ENCODE measurements at regions not wholly inside any gene's neighbourhood (a gene's known extent, or its start where the extent isn't known, plus 50 kb on each side); places are given as distances from the start of the nearest gene placed in this dataset.
"Not testable (repeated sequence)": the region's sequence is repeated elsewhere in the genome, so short reads cannot be mapped to it uniquely, and the experiment has no call there.

DNA sequence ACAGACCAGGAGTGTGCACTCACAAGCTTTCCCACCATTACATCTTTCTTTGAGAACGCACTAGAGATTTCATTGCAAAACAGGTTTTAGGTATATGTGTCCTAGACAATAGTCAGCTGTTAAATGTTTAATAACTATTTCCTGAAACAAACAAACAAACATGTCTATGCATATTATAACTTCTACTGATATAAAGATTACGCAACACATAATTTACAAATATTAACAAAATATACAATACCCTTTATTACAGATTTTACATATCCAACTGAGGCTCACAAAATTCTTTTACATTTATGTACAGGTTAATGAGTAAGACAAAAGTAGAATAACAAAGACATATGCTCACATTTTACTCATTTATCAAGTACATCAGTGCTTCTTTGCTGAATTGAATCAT is 1554.0 kb upstream of the PCDH10 start:
- DNase-seq: no peak

DNA sequence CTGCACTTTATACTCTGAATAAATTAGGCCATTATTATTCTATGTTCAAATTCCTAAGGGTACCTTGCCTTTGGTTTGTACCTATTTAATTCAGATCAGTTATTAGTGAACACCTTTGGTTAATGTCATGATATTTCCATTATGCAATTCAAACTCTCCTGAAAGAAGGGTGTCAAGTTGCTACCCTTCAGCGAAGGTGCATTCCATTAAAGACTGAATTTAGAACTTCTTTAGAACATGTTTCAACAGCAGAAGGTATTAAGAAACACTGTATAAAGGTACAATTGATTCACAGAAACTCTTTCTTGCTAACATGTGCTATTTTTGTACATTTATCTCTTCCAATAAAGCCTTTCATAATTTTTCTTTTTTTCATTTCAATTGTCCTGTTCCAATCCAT is 1545.4 kb upstream of the PCDH10 start:
- DNase-seq: no peak

DNA sequence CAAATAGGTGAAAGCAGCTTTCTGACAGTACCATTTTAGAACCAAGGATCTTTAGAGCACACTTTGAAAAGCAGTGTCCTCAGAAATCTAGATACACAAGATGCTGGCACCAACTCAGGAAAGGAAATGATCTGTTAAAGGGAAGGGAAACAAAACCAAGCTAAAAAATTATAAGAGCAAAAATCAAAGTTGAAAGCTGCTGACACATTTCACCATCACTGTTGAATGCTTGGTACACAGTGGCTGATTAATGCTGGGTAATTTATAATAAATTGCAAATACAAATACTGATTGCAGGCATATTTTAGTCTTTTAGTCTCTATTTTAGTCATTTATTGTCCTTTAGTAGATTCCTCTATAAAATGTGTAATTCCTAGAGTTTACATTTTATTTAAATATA is 1540.1 kb upstream of the PCDH10 start:
- no peak for DNase-seq

DNA sequence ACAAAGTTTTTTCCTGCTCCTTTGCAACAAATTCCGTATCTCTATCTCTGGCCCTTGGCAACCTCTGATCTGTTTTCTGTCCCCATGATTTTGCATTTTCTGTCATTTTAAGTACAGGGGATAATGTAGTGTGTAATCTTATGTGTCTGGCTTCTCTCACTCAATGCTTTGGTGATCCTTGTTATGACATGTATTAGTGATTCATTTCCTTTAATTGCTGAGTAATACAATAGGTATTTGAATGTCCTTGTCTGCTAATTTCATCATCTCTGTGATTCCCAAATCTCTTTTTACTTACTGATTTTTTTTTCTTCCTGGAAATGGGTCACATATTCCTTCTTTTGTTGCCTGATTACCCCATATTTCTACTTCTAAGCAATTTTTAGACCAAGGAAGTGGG is 1538.6 kb upstream of the PCDH10 start:
- DNase-seq: not testable (repeated sequence)

DNA sequence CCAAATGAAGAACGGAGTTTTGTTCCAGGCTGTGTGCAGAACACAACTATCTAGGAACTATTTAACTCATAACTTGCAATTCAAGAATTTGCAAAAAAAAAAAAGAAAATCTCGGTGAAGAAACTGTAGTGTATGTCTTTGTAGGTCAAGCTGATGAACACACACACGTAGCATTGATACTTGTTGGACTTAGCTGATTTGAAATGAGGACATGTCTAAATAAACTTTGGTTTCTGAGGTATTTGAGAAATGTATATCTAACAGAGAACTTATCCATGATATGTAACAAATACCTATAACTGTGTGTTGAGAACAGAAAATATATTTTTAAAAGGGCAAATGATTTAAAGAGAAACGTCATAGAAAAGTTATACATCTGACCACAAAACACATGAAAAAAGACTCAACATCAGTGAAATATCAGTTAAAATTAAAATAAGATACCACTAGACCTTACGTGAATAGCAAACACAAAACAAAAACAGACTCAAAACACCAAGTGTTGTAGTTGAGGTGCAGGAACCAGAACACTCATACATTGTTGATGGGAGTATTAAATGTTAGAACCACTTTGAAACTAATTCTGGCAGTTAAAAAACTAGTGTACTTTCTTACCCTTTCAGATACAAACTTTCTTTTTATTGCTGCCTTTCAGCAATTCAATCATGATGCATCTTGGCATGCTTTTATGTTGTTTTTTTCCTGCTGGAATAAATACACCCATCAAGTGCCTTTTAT is 1535.8 kb upstream of the PCDH10 start:
- no peak for DNase-seq

DNA sequence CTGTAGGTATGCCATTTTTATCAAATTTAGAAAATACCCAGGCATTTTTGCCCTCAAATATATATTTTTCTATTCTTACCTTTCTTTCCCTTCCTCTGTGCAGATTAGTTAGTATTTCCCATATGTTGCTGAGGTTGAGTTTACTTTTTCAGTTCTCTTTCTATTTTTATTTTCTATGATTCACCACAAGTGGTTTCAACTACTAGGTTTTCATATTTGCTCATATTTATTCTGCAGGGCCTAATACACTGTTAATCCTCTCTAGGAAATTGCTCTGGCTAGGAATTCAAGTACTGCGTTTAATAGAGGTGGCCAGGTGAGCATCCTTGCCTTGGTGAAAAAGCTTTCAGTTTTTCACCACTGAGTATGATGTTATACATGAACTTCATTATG is 1535.3 kb upstream of the PCDH10 start:
- no peak for DNase-seq

DNA sequence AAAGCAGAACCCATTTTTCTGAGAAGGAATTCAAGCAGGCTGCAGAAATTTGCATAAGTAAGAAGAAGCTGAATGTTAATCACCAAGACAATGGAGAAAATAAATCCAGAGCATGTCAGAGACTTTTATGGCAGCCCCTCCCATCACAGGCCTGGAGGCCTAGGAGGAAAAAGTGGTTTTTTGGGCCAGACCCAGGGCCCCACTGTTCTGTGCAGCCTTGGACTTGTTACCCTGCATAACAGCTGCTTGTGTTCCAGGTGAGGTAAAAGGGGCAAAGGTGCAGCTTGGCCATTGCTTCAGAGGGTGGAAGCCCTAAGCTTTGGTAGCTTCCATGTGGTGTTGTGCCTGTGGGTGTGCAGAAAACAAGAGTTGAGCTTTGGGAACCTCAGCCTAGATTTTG is 1516.2 kb upstream of the PCDH10 start:
- DNase-seq: no peak

DNA sequence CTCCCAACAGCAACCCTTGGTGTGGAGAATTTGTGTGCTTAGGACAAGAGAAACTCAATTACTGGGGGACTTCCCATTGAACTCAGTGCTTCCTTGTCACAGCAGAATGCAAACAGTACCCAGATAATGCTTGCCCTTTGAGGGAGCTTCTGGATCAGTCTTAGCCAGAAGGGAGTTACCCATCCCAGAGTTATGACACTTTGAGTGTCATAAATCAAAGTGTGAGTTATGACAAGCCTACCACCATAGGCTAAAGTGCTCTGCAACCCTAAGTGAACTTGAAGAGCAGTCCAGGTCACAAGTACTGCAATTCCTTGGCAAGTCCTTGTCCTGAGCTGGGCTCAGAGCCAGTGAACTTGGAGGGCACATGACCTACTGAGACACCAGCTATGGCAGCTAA is 1513.9 kb upstream of the PCDH10 start:
- DNase-seq: no peak

DNA sequence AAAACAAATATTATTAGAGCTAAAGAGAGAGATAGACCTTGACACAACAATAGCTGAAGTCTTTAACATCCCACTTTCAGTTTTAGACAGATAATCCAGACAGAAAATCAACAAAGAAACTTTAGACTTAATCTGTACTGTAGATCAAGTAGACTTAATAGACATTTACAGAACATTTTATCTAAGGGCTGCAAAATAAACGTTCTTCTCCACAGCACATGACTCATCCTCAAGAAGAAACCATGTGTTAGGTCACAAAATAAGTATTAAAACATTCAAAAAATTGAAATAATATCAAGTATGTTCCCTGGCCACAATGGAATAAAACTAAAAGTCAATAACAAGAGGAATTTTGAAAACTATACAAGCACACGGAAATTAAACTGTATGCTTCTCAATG is 1510.3 kb upstream of the PCDH10 start:
- DNase-seq: no peak

DNA sequence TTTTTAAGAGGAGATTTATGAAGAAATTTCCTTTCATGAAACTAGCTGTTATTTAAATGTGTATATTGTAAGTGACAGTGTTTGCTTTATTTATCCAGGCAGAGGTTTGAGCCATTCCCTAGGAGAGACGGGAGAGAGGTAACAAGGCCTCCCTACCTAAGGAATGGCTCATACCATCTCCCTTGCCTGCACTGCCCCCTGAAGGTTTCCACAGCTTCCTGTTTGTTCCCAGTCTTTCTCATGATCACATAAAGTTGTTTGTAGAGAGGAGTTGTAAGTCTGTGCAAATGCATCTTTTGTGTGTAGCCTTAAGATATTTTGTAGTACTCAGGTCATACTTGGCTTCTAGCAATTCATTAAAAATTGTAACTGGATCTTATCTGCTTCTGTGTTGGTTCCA is 1504.5 kb upstream of the PCDH10 start:
- no peak for DNase-seq

DNA sequence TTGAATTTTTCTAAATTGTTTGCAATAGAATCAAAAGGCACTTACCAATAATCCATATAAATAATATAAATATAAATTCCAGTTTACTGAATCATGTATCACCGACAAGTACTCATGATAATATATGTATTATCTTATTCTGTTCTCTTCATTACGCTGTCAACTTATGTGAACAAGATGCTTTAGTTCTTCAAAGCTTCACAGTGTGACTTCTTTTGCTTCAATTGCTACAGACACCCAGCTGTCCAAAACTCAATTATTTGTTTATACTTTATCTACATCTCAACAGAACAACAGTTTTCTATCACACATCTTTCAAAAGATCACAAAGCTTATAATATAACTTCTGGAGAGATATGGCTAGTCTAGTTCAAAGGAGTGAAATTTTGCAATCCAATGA is 1499.9 kb upstream of the PCDH10 start:
- DNase-seq: no peak

DNA sequence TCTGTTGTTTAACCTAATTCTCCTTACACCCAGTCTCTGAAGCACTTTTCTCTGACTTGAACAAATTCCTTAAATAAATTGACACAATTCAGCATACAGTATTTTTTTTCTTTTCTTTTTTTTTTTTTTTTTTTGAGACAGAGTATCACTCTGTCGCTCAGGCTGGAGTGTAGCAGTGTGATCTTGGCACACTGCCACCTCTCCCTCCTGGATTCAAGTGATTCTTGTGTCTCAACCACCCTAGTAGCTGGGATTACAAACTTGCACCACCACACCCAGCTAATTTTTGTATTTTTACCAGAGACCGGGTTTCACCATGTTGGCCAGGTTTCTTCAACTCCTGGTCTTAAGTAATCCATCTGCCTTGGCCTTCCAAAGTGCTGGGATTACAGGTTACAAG is 1498.1 kb upstream of the PCDH10 start:
- DNase-seq: no peak

DNA sequence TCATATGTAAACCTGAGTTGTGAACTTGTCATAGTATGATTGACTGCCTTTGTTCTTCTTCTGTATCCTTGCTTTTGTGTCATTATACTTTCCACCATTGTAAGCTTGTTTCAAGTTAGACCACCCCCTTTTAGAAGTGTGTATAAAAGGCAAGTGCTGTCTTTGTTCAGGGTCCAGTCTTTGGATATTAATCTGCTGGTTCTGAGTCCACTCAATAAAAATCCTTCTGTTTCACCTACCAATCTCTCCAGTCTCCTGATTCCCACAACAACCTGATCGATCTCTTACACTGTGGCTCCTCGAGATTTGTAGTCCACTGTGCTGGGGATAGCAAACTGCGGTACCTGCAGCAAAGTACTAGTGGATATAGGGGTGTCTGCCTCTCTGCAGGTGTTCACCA is 1465.8 kb upstream of the PCDH10 start:
- not testable (repeated sequence) for DNase-seq

DNA sequence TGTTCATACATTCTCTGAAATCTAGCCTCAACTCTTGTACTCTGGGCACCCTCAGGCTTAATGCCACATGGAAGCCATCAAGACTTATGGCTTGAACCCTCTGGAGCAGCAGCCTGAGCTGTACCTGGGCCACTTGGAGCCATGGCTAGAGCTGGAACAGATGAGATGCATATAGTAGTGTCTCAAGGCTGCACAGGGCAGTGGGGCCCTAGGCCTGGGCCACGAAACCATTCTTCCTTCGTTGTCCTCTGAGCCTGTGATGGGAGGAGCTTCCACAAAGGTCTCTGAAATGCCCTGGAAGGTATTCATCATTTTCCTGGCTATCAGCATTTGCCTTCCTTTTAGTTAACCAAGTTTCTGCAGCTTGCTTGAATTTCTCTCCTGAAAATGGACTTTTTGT is 1427.2 kb upstream of the PCDH10 start:
- DNase-seq: no peak

DNA sequence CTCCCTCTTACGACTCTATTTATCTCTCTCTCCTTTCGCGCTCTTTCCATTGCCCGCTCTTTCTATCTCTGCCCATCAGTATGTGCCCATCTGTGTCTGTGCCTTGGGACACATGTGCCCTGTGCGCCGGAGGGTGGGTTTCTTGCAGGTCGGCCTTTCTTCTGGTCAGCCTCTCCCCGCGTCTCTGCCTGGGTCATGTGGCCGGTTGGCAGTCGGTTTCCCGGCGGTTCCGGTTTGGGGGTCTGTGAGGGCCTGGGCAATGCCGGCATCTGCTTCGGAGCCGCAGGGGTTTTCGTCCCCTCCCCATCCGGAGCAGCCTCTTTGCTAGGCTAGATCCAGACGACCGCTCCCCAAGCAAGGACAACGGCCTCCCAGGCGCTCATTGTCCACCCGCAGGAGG is 1426.0 kb upstream of the PCDH10 start:
- DNase-seq: not testable (repeated sequence)

DNA sequence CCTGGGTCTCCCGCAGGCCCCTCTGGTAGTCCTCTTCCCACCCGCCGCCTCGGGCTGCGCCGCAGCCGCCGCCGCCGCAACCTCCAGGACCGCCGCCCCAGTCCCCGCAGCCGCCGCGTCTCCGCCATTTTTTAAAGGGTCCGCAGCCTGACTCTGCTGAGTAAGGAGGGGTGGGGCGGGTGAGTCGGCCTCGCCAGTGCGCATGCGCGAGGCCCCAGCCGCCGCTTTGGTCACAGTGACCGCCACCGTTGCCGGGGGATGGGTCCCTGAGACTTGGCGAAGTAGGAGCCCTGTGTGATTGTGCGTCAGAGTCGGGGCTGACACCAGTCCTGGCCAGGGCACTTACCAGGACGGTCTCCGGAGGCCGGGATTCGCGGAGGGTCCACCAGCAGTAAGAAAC is 1424.2 kb upstream of the PCDH10 start:
- DNase-seq: peak; percentile 49

DNA sequence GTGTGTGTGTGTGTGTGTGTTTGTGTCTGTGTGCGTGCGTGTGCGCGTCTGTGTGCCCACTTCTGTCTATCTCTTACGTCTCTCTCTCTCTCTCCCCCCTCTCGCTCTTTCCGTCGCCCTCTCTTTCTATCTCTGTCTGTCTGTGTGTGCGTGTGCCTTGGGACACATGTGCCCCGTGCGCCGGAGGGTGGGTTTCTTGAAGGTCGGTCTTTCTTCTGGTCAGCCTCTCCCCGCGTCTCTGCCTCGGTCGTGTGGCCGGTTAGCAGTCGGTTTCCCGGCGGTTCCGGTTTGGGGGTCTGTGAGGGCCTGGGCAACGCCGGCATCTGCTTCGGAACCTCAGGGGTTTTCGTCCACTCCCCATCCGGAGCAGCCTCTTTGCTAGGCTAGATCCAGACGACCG is 1423.6 kb upstream of the PCDH10 start:
- not testable (repeated sequence) for DNase-seq

DNA sequence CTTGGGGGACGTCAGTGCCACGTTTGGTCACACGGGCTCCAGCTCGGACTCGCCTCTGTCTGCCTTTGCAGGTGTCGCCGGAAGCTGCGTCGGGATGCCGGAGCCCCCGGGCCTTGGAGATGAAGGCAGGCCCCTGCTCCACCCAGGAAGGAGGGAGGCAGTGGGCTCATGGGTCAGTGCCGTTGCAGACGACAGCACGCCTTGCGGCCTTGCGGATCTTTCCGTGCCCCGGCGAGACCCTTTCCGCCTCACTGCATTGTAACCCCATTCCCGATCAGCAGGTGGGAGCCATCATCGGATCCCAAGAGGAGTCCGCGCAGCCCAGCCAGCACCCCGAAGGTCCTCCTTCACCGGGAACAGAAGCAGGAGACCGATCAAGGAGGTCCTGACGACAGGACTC is 1422.2 kb upstream of the PCDH10 start:
- not testable (repeated sequence) for DNase-seq

DNA sequence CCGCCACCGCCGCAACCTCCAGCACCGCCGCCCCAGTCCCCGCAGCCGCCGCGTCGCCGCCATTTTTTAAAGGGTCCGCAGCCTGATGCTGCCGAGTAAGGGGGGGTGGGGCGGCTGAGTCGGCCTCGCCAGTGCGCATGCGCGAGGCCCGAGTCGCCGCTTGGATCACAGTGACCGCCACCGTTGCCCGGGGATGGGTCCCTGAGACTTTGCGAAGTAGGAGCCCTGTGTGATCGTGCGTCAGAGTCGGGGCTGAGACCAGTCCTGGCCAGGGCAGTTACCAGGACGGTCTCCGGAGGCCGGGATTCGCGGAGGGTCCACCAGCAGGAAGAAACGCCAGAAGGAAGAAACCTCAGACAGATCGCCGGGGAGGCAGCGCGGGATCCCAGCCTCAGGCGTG is 1421.7 kb upstream of the PCDH10 start:
- DNase-seq: not testable (repeated sequence)

DNA sequence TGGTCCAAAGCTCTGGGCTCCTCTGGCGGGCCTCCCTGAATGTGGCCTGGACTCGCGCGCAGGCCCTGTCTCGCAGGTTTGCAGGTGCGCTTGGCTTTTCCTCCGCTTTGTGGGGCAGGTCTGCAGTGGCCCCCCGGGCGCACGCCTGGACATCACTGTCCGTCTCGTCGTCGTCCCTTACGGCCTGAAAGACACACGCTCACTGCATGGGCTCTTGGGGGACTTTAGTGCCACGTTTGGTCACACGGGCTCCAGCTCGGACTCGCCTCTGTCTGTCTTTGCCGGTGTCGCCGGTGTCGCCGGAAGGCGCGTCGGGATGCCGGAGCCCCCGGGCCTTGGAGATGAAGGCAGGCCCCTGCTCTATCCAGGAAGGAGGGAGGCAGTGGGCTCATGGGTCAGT is 1419.9 kb upstream of the PCDH10 start:
- not testable (repeated sequence) for DNase-seq

DNA sequence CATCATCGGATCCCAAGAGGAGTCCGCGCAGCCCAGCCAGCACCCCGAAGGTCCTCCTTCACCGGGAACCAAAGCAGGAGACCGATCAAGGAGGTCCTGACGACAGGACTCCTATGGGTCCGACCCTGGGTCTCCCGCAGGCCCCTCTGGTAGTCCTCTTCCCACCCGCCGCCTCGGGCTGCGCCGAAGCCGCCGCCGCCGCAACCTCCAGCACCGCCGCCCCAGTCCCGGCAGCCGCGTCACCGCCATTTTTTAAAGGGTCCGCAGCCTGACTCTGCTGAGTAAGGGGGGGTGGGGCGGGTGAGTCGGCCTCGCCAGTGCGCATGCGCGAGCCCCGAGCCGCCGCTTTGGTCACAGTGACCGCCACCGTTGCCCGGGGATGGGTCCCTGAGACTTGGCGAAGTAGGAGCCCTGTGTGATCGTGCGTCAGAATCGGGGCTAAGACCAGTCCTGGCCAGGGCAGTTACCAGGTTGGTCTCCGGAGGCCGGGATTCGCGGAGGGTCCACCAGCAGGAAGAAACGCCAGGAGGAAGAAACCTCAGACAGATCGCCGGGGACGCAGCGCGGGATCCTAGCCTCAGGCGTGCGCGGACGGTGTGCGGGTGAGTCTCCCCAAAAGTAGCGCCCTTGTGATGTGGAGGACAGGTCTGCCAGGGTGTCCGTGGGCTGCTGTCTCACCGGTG is 1419.2 kb upstream of the PCDH10 start:
- not testable (repeated sequence) for DNase-seq

DNA sequence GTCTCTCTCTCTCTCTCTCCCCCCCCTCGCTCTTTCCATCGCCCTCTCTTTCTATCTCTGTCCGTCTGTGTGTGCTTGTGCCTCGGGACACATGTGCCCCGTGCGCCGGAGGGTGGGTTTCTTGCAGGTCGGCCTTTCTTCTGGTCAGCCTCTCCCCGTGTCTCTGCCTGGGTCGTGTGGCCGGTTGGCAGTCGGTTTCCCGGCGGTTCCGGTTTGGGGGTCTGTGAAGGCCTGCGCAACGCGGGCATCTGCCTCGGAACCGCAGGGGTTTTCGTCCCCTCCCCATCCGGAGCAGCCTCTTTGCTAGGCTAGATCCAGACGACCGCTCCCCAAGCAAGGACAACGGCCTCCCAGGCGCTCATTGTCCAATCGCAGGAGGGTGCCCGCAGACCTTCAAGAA is 1418.5 kb upstream of the PCDH10 start:
- not testable (repeated sequence) for DNase-seq

DNA sequence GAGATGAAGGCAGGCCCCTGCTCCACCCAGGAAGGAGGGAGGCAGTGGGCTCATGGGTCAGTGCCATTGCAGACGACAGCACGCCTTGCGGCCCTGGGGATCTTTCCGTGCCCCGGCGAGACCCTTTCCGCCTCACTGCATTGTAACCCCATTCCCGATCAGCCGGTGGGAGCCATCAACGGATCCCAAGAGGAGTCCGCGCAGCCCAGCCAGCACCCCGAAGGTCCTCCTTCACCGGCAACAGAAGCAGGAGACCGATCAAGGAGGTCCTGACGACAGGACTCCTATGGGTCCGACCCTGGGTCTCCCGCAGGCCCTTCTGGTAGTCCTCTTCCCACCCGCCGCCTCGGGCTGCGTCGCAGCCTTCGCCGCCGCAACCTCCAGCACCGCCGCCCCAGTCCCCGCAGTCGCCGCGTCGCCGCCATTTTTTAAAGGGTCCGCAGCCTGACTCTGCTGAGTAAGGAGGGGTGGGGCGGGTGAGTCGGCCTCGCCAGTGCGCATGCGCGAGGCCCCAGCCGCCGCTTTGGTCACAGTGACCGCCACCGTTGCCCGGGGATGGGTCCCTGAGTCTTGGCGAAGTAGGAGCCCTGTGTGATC is 1417.0 kb upstream of the PCDH10 start:
- not testable (repeated sequence) for DNase-seq

DNA sequence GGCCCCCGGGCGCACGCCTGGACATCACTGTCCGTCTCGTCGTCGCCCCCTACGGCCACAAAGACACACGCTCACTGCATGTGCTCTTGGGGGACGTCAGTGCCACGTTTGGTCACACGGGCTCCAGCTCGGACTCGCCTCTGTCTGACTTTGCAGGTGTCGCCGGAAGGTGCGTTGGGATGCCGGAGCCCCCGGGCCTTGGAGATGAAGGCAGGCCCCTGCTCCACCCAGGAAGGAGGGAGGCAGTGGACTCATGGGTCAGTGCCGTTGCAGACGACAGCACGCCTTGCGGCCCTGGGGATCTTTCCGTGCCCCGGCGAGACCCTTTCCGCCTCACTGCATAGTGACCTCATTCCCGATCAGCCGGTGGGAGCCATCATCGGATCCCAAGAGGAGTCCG is 1414.8 kb upstream of the PCDH10 start:
- DNase-seq: not testable (repeated sequence)
